ENCODE measurements at regions not wholly inside any gene's neighbourhood (a gene's known extent, or its start where the extent isn't known, plus 50 kb on each side); places are given as distances from the start of the nearest gene placed in this dataset.

DNA sequence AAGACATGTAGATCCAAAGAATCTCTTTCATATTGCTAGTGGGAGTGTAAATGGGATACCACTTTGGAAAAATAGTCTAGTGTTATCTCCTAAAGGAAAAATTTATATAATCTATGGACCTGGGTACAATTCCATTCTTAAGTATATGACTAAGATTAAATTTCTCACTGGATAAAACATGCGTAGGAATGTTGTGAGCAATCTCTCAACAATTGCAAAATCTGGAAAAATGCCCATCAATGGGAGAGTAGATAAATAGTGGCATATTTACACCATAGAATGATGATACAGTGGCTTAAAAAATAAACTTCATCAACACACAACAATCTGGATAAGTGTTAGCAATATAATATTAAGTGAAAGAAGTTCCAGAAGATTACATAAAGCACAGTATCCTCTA lies 469.5 kb downstream of the MAN2A1 start:
- no peak for DNase-seq

DNA sequence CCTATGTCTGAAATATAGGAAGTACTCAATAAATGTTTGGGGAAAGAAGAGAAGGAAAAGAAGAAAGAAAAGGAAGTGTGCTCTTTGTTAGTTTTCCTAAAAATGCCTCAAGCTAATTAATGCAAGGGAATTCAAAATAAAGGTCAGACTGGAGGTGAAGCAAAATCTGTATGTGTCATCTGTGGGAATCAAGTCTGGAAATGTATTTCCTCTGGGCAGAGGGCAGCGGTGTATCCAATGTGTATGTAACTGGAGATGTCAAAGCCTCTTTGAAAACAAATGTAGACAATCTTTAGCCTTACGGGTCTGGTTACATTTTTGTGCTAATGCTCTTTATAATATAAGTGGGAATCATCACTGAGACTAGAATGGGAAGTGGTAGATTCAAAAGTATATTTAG lies 471.4 kb downstream of the MAN2A1 start:
- no peak for DNase-seq

DNA sequence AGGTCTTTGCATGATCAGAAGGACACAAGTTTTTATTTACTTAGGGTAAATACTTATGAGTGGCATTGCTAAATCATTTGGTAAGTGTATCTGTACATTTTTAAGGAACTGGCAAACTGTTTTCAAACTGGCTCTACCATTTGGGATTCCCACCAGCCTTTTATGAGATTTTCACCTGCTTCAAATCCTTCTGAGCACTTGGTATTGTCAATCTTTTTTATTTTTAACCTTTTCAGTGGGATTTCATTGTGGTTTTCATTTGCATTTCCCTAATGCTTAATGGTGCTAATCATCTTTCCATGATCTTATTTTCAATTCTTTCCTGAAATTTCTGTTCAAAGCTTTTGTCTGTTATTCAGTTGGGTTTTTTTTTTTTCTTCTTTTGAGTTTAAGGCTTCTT lies 475.6 kb downstream of the MAN2A1 start:
- DNase-seq = no peak

DNA sequence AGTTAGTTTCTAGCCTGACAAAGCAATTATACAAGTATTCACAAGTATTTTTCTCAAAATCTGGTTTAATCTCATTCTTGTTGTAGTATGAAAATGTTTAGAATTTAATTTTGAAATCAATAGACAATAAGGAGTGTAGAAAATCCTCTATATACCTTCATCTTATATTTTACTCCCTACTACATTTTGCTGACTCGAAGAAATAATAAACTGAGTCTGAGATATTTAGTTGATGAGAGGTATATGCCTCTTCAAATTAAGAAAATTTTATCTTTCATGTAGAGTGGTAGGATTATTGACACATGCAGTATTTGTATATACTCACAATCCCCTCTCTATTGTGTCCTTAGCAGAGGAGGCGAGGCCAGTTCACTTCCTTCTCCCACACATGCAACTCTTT lies 477.7 kb downstream of the MAN2A1 start:
- DNase-seq = no peak

DNA sequence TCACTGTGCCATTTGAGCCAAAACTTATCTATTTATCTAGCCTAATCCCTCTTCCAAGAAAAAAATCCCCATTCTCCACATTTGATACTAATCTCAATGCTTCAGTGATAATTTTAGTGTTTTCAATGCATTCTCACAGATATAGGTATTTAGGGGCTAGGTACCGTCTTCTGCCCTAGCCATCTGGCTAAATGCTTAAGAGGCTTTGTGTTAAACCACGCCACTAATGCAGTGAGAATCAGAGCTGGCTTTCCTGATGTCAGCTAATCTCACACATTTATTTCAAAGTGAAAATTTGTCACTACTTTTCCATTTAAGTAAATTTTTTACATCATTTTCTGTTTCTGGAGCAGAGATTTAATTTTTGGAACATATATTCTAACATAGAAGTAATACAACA lies 479.7 kb downstream of the MAN2A1 start:
- DNase-seq = no peak

DNA sequence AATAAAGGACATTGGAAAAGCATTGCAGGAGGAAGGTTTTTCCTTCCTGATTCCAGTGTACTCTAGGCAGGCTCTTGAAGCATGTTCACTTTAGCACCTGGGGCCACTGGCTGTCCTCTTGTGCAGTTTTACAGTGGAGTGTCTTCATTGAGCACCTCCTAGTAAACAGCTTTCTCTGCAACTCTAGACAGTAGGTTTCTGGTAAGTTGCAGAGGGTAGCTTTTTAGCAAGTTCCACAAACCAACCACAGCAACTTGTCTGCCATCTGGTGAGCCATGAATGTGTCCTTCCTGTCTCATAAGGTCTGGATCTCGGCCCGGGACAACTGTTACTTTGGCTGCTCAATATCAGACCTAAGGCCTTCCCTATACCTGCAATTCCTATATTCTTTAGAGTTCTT lies 488.0 kb downstream of the MAN2A1 start:
- no peak for DNase-seq

DNA sequence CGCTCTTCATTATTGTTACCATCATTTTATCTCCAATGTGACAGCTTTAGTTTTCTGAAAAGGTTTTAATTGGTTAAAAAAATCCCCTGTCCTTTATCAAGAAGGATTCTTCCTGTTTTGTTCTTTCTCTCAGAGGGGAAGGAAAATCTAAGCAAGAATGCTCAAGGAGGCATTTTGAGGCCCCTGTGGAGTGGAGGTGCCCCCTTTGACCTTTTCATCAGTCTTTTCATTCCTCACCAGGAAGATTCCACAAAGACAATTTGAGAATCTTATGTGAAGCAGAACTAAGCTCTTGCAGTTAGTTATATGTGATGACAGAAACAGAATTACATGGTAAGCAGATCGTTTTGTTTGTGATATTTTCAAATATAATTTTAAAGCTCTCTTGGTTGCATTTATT lies 489.6 kb downstream of the MAN2A1 start:
- DNase-seq = no peak

DNA sequence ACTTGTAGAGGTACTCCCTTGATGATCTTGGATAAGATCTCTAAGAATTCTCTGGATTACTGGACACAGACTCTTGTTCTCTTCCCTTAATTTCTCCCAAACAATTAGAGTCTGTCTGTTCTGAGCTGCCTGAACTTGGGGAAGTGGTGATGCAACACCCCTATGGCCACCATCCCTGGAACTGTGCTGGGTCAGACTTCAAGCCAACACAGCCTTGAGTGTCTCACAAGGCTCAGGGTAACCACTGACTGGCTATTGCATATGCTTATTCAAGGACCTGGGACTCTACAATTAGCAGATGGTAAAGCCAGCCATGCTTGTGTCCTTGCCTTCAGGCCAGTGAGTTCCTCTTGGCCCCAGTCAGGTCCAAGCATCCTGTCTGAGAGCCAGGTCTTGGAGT lies 504.5 kb downstream of the MAN2A1 start:
- no peak for DNase-seq

DNA sequence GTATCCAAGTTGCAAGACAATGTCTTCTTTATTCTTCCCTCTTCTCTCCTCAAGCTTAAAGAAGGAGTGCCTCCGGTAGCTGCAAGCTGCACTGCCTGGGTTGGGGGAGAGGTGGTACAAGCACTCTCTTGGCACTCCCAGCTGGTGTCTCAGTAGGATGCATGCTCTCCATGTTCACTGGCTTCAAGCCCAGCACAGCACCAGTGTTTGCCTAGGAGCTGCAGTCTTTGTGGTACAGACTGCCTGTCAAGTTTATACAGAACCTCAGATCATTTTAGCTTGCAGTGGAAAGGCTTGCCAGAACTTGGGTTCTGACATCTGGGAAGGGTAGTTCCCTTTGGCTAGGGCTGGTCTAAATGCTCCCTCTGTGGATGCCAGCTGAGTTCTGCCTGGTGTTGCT lies 505.6 kb downstream of the MAN2A1 start:
- DNase-seq = no peak

DNA sequence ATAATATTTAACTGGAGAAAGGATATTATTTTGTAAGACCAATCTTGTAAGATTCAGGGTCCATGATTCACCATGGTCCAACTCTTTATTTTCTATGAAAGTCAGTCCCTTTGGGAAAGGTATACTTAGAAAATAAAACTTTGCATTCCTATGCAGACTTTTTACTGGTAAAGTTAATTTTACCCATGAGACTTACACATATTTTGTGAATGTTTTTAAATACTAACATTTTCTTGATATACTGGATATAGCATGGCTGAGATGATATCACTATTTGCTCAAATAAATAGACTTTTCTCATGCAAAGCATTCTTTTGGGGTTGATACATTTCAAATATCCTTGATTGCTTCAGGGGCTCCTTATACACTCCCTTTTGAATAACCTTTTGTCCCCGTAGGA lies 512.1 kb downstream of the MAN2A1 start:
- no peak for DNase-seq

DNA sequence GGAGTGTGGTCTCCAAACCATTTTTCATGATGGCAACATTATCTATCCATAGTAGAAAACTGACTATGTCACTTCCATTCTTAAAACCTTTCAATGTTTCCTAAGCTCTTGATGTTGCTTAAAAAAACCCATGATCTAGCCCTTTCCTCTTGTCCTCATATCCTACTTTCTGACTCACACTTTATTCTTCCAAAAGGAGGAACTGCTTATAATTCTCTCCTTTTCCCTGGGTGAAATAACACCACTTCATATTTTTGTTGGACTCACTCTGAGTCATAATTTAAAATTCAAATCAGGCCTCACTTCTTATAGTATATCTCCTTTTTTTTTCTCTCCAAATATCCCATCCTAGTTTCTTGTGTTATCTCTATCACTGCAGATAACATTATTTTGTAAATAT lies 513.9 kb downstream of the MAN2A1 start:
- no peak for DNase-seq

DNA sequence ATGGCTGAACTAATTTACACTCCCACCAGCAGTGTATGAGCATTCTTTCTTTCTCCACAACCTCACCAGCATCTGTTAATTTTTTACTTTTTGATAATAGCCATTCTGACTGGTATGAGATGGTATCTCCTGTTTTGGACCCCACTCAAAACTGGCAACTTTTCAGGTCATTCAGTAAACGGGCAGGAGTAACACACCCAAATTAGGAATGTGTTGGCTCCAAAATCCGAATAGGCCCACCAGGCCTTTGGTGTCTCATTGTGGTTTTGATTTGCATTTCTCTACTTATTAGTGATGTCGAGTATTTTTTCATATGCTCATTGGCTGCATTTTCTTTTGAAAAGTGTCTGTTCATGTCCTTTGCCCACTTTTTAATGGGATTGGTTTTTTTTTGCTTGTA lies 517.1 kb downstream of the TMEM232 start:
- DNase-seq = no peak

DNA sequence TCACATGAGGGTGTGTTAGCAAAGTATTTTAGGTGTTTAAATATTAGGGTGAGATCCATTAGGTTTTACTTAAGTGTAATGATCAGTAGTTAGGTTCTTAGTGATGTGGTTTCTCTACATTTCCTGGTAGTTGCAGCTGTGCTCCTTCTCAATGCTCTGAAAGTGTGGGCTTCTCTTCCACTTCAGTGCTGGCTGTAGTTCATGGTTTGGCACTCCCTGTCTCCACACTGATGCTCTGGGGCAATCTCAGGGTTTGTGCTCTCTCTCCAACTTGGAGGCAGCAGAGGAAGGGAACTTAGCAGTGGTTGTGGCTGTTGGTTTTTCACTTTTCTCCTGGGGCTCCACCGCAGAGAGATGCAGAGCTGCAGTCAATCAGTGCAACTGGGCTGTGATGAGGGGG lies 507.5 kb downstream of the TMEM232 start:
- no peak for DNase-seq

DNA sequence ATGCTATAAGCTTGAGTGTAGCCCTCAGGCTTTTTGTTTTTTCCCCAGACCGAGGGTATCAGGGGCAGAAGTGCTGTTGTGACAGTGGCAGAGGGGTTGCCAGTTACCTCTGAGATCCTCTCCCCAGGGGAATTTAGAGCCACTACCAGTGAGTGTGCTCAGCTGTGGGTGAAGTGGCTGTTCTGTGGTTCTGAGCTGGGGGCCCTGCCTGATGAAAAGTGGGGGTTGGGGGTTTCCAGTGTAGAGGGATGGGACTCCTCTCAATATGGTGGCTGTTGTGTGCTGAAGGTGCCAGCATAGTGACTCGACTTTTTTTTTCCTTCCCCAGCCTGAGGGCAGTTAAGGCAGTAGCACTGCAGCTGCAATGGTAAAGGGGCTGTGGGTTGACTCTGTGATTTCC lies 506.7 kb downstream of the TMEM232 start:
- no peak for DNase-seq

DNA sequence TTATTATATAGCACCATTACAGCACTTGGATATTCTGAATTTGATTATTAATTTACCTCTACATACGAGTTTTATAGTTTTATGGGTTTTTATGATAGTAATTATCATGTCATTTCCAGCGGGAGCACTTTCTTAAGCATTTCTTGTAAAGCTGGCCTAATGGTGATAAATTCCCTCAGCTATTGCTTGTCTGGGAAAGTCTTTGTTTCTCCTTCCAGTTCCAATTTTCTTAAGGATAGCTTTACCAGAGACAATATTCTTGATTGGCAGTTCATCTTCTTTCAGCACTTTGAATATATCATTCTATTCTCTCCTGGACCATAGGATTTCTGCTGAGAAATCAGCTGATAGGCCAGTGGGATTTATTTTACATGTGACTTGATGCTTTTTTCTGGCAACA lies 505.4 kb downstream of the TMEM232 start:
- no peak for DNase-seq

DNA sequence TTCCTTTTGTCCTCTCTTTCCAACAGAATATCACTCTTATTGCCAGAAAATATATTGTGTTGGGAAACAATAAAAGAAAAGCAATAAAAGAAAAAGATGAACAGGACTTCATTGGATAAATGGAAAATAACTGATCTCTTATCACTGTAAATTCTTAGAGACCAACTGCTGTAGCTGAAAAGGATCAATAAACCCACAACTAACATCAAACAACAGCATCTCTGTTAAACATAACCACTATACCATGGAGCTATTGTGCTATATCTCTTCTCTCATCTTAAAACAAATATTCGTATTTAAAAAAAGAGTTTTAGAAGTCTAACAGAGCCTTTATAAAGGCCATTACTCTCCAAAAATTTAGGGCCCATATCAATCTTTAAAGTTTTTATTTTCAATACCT lies 502.4 kb downstream of the TMEM232 start:
- DNase-seq = no peak

DNA sequence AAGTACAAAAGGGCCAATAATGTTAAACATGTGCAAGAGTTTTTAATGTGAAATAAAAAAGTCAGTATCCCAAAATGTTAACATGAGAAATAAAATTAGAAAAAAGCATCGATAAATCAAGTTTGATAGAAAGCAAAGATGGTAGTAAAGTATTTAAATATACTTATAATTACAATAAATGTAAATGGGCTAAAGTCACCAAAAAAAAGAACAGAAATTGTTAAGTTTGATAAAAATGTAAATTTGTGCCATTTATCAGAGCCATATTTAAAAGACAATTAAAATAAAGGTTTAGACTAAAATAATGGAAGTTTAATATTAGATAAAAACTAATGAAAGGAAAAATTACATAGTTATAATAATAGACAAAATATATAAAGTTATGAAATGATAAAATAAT lies 500.5 kb downstream of the TMEM232 start:
- DNase-seq = no peak

DNA sequence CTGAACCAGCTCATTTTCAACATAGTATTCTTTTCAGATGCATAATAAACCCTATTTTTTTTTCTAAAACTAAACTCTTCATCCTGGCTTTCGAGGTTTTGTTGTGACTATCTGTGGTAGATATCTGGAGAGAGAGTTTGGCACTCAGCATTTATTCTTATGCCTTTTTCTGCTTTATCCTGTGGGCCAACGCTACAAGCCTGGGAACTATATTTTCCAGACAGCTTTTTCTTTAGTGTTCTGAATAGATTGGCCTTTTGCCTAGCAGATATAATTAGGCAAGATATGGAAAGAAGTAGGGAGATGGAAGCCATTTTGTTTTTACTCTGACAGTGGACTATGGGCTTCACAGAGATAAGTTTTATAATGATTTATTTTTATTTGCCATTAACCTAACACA lies 486.7 kb downstream of the TMEM232 start:
- DNase-seq = no peak

DNA sequence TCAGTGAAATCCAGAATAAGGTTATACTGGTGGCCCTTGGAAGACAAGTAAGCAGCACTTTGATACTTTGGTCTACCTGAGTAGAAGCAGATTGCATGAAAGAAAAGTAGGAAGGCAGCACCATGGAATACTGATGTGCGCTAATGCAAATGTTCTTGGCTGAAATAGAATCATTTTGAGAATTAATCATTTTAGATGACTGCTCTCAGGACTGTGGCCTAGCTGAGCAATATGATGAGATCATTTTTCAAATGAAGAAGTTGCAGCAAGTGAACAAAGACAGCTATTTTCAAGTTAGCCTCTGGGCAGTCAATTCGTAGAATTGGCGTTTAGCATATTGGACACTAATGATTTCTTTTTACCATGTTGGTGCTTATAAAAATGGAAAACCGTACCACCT lies 483.5 kb downstream of the TMEM232 start:
- no peak for DNase-seq

DNA sequence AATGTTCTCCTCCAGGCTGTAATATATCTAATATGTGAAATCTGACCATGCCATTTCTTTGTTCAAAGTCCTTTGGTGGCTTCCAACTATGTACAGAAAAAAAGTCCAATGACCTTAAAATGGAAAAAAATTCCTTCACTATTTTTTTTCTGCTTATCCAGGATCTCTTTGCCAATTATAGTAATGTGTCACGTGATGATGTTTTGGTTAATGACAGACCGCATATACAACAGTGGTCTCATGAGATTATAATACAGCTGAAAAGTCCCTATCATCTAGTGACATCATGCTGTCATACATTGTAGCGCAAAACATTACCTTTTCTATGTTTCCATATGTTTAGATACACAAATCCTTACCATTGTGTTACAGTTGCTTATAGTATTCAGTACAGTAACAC lies 477.6 kb downstream of the TMEM232 start:
- no peak for DNase-seq

DNA sequence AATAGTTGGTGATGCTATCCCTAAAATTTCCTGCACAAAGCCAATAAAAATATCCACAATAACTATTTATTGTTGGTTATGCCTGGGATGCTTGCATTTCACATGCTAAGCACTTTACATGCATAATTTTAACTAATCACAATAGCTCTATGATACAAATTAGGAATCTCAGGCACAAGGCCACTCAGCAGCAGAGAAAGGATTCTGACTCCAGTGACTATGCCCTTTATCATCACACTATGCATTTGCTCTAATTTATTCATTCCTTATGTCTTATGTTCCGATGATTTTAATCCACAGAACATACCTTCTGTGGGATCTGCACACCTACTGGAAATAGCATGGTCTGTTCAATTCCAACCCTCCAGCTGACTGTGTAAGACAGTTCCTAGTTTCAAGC lies 476.1 kb downstream of the TMEM232 start:
- DNase-seq = no peak

DNA sequence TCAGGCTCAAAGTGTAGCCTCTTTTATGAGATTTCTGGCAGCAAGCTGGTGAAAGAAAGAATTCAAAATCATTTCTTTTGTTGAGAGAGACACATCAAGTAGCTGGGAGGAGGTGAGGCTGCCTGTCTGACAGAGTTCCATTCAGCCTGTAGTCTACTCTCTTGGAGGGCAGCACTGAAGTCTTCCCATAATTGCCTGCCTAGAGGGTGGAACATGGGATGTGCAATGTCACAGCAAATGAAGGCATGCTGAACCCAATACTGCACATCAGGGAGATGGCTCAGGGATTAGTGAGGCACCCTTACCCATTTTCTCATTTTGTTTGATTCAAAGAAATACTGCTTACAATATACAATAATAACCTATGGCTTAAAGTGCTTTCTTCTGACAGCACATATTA lies 475.7 kb downstream of the TMEM232 start:
- no peak for DNase-seq

DNA sequence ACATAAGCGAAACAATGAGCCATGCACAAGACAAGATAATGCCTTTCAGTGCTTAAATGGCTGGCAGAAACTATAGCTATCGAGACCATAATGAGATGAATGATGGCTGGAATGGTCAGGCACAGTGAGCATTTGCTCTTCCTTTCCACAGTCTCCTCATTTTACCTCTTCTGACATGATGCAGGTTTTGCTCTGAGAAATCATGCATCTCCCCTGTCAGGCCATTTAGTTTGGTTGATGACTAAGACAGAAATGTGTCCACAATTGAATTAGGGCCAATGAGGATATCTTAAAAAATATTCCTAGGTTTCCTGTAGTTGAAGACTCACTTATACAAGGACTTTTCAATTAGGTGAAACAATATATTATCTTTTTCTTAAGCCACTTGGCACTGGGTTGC lies 475.1 kb downstream of the TMEM232 start:
- no peak for DNase-seq

DNA sequence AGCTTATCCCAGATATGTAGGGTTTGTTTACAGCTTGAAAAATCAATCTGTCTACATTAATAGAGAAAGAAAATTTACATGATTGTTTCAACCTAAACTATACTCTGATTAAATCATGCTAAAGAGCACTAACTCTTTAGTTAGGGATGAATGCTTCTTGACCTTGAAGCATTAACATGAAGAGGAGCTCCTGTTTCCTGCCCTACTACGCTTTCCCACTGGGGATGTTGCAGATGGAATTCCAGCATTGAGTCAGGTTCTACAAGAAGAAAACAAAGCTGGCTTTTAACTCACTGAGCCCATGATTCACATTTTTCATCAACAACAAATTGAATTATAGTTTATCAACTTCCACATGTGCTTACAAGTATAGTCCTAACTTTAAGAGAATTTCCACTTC lies 471.3 kb downstream of the TMEM232 start:
- DNase-seq = no peak

DNA sequence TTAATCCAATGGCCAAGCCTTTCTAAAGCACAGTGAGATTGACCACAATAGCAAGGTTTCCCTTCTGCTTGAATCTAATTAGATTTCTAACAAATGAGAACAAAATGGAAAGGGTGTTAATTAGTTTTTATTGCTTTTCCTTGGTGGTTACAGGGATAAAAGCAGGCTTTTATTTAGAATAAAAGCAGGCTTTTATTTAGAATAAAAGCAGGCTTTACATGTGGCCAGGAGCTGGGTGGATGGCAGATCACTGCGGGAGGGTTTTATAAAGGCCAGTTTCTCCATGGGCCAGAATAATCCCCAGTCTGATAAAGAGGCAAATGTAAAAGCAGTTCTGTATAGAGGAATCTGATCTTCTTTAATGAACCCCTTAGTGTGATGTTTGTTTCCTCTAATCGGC lies 470.2 kb downstream of the TMEM232 start:
- no peak for DNase-seq

DNA sequence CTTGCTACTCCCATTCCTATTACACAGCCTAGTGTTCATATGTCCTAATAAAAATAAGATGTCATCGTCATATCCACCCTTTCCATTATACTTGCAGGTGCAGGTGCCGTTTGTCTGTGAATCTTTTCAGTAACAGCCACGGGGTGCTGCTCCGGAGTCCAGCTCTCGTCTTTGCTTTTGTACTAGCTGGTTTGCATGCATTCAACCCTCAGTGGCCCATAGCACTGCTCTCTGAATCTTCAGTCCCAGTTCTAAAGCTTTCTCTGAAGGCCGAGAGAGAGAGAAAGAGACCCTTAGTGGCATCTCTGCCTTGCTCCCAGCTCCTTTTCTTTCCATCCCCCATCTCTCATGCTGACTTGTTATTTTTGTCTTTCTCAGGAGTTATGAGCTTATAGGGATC lies 468.5 kb downstream of the TMEM232 start:
- DNase-seq = no peak

All from NCI-H1092 (cell line).